ENCODE measurements at regions not wholly inside any gene's neighbourhood (a gene's known extent, or its start where the extent isn't known, plus 50 kb on each side); places are given as distances from the start of the nearest gene placed in this dataset.
"Not testable (repeated sequence)": the region's sequence is repeated elsewhere in the genome, so short reads cannot be mapped to it uniquely, and the experiment has no call there.

GRCh38 chr3:101972430-101973162 lies 123.3 kb downstream of the NFKBIZ start:
- TF ChIP-seq CTCF (IDR thresholded peaks at IDR 0.05): no peak
- no peak for TF ChIP-seq POLR2A (IDR thresholded peaks at IDR 0.05)
- Histone ChIP-seq H3K9me3 (no peaks in the 10 kb centered on the region), H3K36me3 (ENCODE audit: low read depth, missing control alignments) (no peaks in the 10 kb centered on the region), H3K27ac (no peak overlapping the region), H3K4me3 (no peak overlapping the region), H3K27me3 (no peaks in the 10 kb centered on the region), H3K4me1 (no peaks in the 10 kb centered on the region)
- 69 to 76% methylated on average over 2 of the region's 2 CpGs for WGBS, 2 donors
- intact Hi-C loops (cut with DNase I; ENCODE audit: low total_unique reads): no loop called here
- DNase-seq: no peak

GRCh38 chr3:101973163-101973505 lies 123.8 kb downstream of the NFKBIZ start:
- H3K36me3 ChIP-seq (ENCODE audit: low read depth, missing control alignments): no peaks in the 10 kb centered on the region
- no peak for DNase-seq
- no peak overlapping the region for H3K4me3 ChIP-seq
- intact Hi-C loops (cut with DNase I; ENCODE audit: low total_unique reads): no loop called here
- H3K9me3 ChIP-seq: no peaks in the 10 kb centered on the region
- H3K27ac ChIP-seq: no peak overlapping the region
- TF ChIP-seq CTCF (IDR thresholded peaks at IDR 0.05): no peak
- no peak for TF ChIP-seq POLR2A (IDR thresholded peaks at IDR 0.05)
- 74 to 95% methylated on average over 1 of the region's 1 CpG for WGBS, 2 donors
- H3K27me3 ChIP-seq: no peaks in the 10 kb centered on the region
- no peaks in the 10 kb centered on the region for H3K4me1 ChIP-seq

GRCh38 chr3:101975415-101975814 lies 126.1 kb downstream of the NFKBIZ start:
- H3K27me3 ChIP-seq; H3K36me3 ChIP-seq (ENCODE audit: low read depth, missing control alignments); H3K4me1 ChIP-seq; intact Hi-C loops (cut with DNase I; ENCODE audit: low total_unique reads); H3K4me3 ChIP-seq; DNase-seq; H3K27ac ChIP-seq; H3K9me3 ChIP-seq: not testable (repeated sequence)
- WGBS, 2 donors: 92 to 93% methylated on average over 1 of the region's 1 CpG

- Histone ChIP-seq H3K36me3 (ENCODE audit: low read depth, missing control alignments) (no peaks in the 10 kb centered on the region), H3K9me3 (no peaks in the 10 kb centered on the region), H3K27ac (no peak overlapping the region), H3K4me3 (no peak overlapping the region), H3K27me3 (no peaks in the 10 kb centered on the region), H3K4me1 (no peaks in the 10 kb centered on the region)
- 63 to 72% methylated on average over 1 of the region's 1 CpG for WGBS, 2 donors
- intact Hi-C loops (cut with DNase I; ENCODE audit: low total_unique reads): no loop called here
- no peak for DNase-seq
- no peak for TF ChIP-seq POLR2A (IDR thresholded peaks at IDR 0.05)
- no peak for TF ChIP-seq CTCF (IDR thresholded peaks at IDR 0.05)
Observed at GRCh38 chr3:101976473-101976872, 127.2 kb downstream of the NFKBIZ start.

GRCh38 chr3:101978348-101978747 lies 129.0 kb downstream of the NFKBIZ start:
- 40 to 56% methylated on average over 2 of the region's 2 CpGs for WGBS, 2 donors
- intact Hi-C loops (cut with DNase I; ENCODE audit: low total_unique reads): no loop called here
- no peak for TF ChIP-seq CTCF (IDR thresholded peaks at IDR 0.05)
- TF ChIP-seq POLR2A (IDR thresholded peaks at IDR 0.05): no peak
- H3K9me3 ChIP-seq: no peaks in the 10 kb centered on the region
- no peak overlapping the region for H3K27ac ChIP-seq
- no peak for DNase-seq
- H3K36me3 ChIP-seq (ENCODE audit: low read depth, missing control alignments): no peaks in the 10 kb centered on the region
- no peak overlapping the region for H3K4me3 ChIP-seq
- no peaks in the 10 kb centered on the region for H3K4me1 ChIP-seq
- no peaks in the 10 kb centered on the region for H3K27me3 ChIP-seq
